Adrenal gland (tissue), 5 donors: ENCODE measurements at regions not wholly inside any gene's neighbourhood (a gene's known extent, or its start where the extent isn't known, plus 50 kb on each side); places are given as distances from the start of the nearest gene placed in this dataset.

Experiments
- POLR2A ChIP-seq, 2 donors: fragments of 450-650 bp; IDR thresholded peaks; one replicate each; pipeline ENCODE4 v1.6.1; 2017; ENCODE audit warnings: antibody characterized with exemption in 2 of 2, mild to moderate bottlenecking in 2 of 2, moderate library complexity in 1 of 2
- TF ChIP-seq, protein P1 (sequence below), 6 experiments: fragments of 450-650 bp in 4 of 6; fragments of 200-600 bp in 2 of 6; sonication (generic) in 1 of 6; IDR thresholded peaks; 1 replicate in 5 of 6; 2 replicates in 1 of 6; pipeline versions ENCODE4 v1.5.1 to v1.8.0; 2016 to 2021; ENCODE audit warnings: antibody characterized with exemption in 6 of 6, mild to moderate bottlenecking in 2 of 6, moderate library complexity in 1 of 6
- donor health status: DM: no; HTN: no; CAD: no.

DNA sequence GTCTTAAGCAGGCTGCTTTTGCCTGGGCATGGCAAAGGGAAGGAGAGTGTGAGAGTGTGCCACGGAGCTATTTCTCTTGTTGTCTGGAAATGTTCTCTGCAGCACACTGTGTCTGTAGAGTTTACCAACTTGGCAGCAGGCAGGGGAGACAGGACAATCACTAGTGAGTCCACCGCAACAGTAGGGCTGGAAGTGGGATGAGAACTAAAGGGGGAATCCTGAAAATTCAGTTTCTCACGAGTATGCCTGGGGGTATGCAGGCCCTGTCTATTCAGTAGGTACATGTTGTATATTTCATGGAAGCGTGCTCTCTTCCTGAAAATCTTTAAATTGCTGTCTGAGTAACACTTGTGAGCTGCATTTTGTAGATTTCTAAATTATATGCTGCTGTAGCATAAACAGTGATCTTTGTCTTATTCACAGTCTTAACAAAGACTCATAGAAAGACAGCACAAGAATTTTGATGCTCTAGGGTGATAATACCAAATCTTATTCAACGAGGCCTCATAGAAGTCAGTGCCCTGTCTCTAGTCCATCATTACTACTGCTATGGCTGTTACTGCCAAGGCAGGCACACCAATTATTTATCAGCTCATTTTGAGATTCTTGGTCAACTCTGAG, 200.4 kb upstream of the LEF1 start:
- no peak for TF ChIP-seq POLR2A (IDR thresholded peaks at IDR 0.05)
- TF ChIP-seq, protein P1, sequence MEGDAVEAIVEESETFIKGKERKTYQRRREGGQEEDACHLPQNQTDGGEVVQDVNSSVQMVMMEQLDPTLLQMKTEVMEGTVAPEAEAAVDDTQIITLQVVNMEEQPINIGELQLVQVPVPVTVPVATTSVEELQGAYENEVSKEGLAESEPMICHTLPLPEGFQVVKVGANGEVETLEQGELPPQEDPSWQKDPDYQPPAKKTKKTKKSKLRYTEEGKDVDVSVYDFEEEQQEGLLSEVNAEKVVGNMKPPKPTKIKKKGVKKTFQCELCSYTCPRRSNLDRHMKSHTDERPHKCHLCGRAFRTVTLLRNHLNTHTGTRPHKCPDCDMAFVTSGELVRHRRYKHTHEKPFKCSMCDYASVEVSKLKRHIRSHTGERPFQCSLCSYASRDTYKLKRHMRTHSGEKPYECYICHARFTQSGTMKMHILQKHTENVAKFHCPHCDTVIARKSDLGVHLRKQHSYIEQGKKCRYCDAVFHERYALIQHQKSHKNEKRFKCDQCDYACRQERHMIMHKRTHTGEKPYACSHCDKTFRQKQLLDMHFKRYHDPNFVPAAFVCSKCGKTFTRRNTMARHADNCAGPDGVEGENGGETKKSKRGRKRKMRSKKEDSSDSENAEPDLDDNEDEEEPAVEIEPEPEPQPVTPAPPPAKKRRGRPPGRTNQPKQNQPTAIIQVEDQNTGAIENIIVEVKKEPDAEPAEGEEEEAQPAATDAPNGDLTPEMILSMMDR (IDR thresholded peaks at IDR 0.05), result no peak
